ENCODE measurements at regions not wholly inside any gene's neighbourhood (a gene's known extent, or its start where the extent isn't known, plus 50 kb on each side); places are given as distances from the start of the nearest gene placed in this dataset.

DNA sequence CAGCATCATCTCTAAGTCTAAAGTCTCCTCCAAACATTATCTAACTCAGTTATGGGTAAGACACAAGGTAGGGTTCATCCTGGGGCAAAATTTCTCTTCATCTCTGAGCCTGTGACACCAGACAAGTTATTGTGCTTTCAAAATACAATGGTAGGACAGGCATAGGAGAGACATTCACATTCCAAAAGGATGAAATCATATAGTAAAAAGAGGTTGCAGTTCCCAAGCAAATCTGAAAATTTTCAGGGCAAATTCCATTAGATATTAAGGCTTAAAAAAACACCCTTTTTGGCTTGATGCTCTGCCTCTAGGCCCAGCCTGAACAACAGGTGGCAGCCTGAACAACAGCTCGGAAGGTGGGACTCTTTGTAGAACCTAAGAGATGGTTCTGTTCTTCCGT lies 448.3 kb upstream of the SLIT2 start:
- CTCF ChIA-PET (ENCODE audit: low intra/inter-chr PET ratio, low total read pairs) = no interaction called here
- Histone ChIP-seq H3K9ac (ENCODE audit: insufficient read depth, low read depth, low read length) (no peak overlapping the region), H3K36me3 (replicated peaks in 1 of 2; ENCODE audit: control insufficient read depth in 1 of 2, insufficient read depth in 2 of 2, low read length in 2 of 2) (no peaks in the 10 kb centered on the region), H3K4me1 (ENCODE audit: insufficient read depth, low read length) (no peaks in the 10 kb centered on the region), H3K79me2 (ENCODE audit: insufficient read depth, low read length) (no peaks in the 10 kb centered on the region), H3K4me3 (replicated peaks in 1 of 3; ENCODE audit: insufficient read depth in 1 of 3, low read depth in 2 of 3, low read length in 3 of 3) (no peak overlapping the region), H3K27ac (ENCODE audit: extremely low read length, insufficient read depth, low read length) (no peak overlapping the region), H3K27me3 (ENCODE audit: control insufficient read depth in 1 of 2, insufficient read depth in 2 of 2, low read length in 2 of 2) (no peaks in the 10 kb centered on the region), H3K9me3 (ENCODE audit: low read length) (peaks cover 89% of the 10 kb centered on the region), H4K20me1 (ENCODE audit: insufficient read depth, low read length) (no peaks in the 10 kb centered on the region), H2AFZ (ENCODE audit: low read length) (no peak overlapping the region), H3K4me2 (ENCODE audit: low read depth, low read length) (no peak overlapping the region)
- intact Hi-C loops (cut with micrococcal nuclease; ENCODE audit: unreplicated experiment) (no loop called here), in situ Hi-C loops (cut with HindIII; ENCODE audit: extremely low pct_ligation_motif_present, low pct_unique_long_range_greater_than_20kb) (no loop called here)
- 0% methylated on average over 2 of the region's 2 CpGs for WGBS (ENCODE audit: low lambda C conversion rate)
- ATAC-seq (no peak), FAIRE-seq (no peak), DNase-seq (ENCODE audit: low spot score) (no peak)
- TF ChIP-seq MEF2D (CRISPR knock-in tag; IDR thresholded peaks at IDR 0.05) (no peak), ZNF629 (CRISPR knock-in tag; conservative IDR thresholded peaks at IDR 0.05) (no peak), GTF2F1 (IDR thresholded peaks at IDR 0.05; ENCODE audit: low read length) (no peak)
- TF ChIP-seq, protein P1, sequence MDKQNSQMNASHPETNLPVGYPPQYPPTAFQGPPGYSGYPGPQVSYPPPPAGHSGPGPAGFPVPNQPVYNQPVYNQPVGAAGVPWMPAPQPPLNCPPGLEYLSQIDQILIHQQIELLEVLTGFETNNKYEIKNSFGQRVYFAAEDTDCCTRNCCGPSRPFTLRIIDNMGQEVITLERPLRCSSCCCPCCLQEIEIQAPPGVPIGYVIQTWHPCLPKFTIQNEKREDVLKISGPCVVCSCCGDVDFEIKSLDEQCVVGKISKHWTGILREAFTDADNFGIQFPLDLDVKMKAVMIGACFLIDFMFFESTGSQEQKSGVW (CRISPR knock-in tag; IDR thresholded peaks at IDR 0.05; ENCODE audit: borderline replicate concordance) = no peak
- TF ChIP-seq, protein P2, sequence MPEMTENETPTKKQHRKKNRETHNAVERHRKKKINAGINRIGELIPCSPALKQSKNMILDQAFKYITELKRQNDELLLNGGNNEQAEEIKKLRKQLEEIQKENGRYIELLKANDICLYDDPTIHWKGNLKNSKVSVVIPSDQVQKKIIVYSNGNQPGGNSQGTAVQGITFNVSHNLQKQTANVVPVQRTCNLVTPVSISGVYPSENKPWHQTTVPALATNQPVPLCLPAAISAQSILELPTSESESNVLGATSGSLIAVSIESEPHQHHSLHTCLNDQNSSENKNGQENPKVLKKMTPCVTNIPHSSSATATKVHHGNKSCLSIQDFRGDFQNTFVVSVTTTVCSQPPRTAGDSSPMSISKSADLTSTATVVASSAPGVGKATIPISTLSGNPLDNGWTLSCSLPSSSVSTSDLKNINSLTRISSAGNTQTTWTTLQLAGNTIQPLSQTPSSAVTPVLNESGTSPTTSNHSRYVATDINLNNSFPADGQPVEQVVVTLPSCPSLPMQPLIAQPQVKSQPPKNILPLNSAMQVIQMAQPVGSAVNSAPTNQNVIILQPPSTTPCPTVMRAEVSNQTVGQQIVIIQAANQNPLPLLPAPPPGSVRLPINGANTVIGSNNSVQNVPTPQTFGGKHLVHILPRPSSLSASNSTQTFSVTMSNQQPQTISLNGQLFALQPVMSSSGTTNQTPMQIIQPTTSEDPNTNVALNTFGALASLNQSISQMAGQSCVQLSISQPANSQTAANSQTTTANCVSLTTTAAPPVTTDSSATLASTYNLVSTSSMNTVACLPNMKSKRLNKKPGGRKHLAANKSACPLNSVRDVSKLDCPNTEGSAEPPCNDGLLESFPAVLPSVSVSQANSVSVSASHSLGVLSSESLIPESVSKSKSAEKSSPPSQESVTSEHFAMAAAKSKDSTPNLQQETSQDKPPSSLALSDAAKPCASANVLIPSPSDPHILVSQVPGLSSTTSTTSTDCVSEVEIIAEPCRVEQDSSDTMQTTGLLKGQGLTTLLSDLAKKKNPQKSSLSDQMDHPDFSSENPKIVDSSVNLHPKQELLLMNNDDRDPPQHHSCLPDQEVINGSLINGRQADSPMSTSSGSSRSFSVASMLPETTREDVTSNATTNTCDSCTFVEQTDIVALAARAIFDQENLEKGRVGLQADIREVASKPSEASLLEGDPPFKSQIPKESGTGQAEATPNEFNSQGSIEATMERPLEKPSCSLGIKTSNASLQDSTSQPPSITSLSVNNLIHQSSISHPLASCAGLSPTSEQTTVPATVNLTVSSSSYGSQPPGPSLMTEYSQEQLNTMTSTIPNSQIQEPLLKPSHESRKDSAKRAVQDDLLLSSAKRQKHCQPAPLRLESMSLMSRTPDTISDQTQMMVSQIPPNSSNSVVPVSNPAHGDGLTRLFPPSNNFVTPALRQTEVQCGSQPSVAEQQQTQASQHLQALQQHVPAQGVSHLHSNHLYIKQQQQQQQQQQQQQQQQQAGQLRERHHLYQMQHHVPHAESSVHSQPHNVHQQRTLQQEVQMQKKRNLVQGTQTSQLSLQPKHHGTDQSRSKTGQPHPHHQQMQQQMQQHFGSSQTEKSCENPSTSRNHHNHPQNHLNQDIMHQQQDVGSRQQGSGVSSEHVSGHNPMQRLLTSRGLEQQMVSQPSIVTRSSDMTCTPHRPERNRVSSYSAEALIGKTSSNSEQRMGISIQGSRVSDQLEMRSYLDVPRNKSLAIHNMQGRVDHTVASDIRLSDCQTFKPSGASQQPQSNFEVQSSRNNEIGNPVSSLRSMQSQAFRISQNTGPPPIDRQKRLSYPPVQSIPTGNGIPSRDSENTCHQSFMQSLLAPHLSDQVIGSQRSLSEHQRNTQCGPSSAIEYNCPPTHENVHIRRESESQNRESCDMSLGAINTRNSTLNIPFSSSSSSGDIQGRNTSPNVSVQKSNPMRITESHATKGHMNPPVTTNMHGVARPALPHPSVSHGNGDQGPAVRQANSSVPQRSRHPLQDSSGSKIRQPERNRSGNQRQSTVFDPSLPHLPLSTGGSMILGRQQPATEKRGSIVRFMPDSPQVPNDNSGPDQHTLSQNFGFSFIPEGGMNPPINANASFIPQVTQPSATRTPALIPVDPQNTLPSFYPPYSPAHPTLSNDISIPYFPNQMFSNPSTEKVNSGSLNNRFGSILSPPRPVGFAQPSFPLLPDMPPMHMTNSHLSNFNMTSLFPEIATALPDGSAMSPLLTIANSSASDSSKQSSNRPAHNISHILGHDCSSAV (CRISPR knock-in tag; IDR thresholded peaks at IDR 0.05; ENCODE audit: borderline replicate concordance) = no peak
- BruUV-seq (replicated peaks) = no TSS peak
- POLR2A ChIA-PET = no interaction called here

Measured in HepG2 (cell line).